Neural progenitor cell (in vitro differentiated cells): ENCODE measurements at regions not wholly inside any gene's neighbourhood (a gene's known extent, or its start where the extent isn't known, plus 50 kb on each side); places are given as distances from the start of the nearest gene placed in this dataset.

Experiments used
- DNase-seq: peaks from one replicate; pipeline ENCODE4 v3.0.0-alpha.2; 2016; ENCODE audit warnings: low spot score
- H2AFZ ChIP-seq: fragments of 200-600 bp; sonication (generic); replicated peaks from 2 replicates; pipeline ENCODE4 v1.6.1; 2016; ENCODE audit warnings: antibody characterized with exemption
- H3F3A ChIP-seq: fragments of 200-600 bp; sonication (generic); 2 replicates; pipeline ENCODE4 v1.6.1; 2016; ENCODE audit warnings: antibody characterized with exemption, low read depth
- H3K27ac ChIP-seq: fragments of 200-600 bp; sonication (generic); 2 replicates; pipeline ENCODE4 v1.5.1; 2016; ENCODE audit warnings: mild to moderate bottlenecking
- H3K27me3 ChIP-seq: fragments of 200-600 bp; sonication (generic); 2 replicates; pipeline ENCODE4 v1.6.1; 2016; ENCODE audit warnings: mild to moderate bottlenecking, moderate library complexity
- H3K36me3 ChIP-seq: fragments of 200-600 bp; sonication (generic); 2 replicates; pipeline ENCODE4 v1.5.1; 2016
- H3K4me1 ChIP-seq: fragments of 200-600 bp; sonication (generic); 2 replicates; pipeline ENCODE4 v1.6.1; 2016; ENCODE audit warnings: mixed run types
- H3K4me2 ChIP-seq: fragments of 200-600 bp; sonication (generic); 2 replicates; pipeline ENCODE4 v1.6.1; 2016
- H3K4me3 ChIP-seq: fragments of 200-600 bp; sonication (generic); 2 replicates; pipeline ENCODE4 v1.5.1; 2016
- H3K79me2 ChIP-seq: fragments of 200-600 bp; sonication (generic); 2 replicates; pipeline ENCODE4 v1.6.1; 2016; ENCODE audit warnings: low read depth
- H3K9ac ChIP-seq: fragments of 200-600 bp; sonication (generic); 2 replicates; pipeline ENCODE4 v1.6.1; 2016
- H3K9me3 ChIP-seq: fragments of 200-600 bp; sonication (generic); 2 replicates; pipeline ENCODE4 v1.5.1; 2016; ENCODE audit warnings: low read depth
- H4K20me1 ChIP-seq: fragments of 200-600 bp; sonication (generic); 2 replicates; pipeline ENCODE4 v1.6.1; 2016; ENCODE audit warnings: low read depth
- H3K27ac Mint-ChIP-seq: 3 replicates; pipeline ENCODE4 v1.8.0; 2021; ENCODE audit warnings: mixed read lengths
- H3K27me3 Mint-ChIP-seq: 2 replicates; pipeline ENCODE4 v1.8.0; 2022; ENCODE audit warnings: low read depth, mild to moderate bottlenecking, inconsistent platforms, moderate library complexity, mixed read lengths; ENCODE audit not compliant: insufficient read depth
- H3K36me3 Mint-ChIP-seq: 3 replicates; pipeline ENCODE4 v1.8.0; 2021; ENCODE audit warnings: mixed read lengths
- H3K4me1 Mint-ChIP-seq: 3 replicates; pipeline ENCODE4 v1.8.0; 2021; ENCODE audit warnings: mixed read lengths
- H3K4me3 Mint-ChIP-seq: 3 replicates; pipeline ENCODE4 v1.8.0; 2021; ENCODE audit warnings: mild to moderate bottlenecking, moderate library complexity, mixed read lengths
- H3K9me3 Mint-ChIP-seq: 3 replicates; pipeline ENCODE4 v1.8.0; 2020; ENCODE audit warnings: mixed read lengths
- EZH2 ChIP-seq: fragments of 200-600 bp; sonication (generic); IDR thresholded peaks from 2 replicates; pipeline ENCODE4 v1.6.1; 2017; ENCODE audit warnings: antibody characterized with exemption, mild to moderate bottlenecking, moderate library complexity
- EZH2phosphoT487 ChIP-seq: fragments of 200-600 bp; sonication (generic); IDR thresholded peaks from 2 replicates; pipeline ENCODE4 v1.6.1; 2017; ENCODE audit warnings: antibody characterized with exemption
- TF ChIP-seq, protein P1 (sequence below): fragments of 200-600 bp; sonication (generic); IDR thresholded peaks from 2 replicates; pipeline ENCODE4 v1.5.1; 2017; ENCODE audit warnings: antibody characterized with exemption, mild to moderate bottlenecking

DNA sequence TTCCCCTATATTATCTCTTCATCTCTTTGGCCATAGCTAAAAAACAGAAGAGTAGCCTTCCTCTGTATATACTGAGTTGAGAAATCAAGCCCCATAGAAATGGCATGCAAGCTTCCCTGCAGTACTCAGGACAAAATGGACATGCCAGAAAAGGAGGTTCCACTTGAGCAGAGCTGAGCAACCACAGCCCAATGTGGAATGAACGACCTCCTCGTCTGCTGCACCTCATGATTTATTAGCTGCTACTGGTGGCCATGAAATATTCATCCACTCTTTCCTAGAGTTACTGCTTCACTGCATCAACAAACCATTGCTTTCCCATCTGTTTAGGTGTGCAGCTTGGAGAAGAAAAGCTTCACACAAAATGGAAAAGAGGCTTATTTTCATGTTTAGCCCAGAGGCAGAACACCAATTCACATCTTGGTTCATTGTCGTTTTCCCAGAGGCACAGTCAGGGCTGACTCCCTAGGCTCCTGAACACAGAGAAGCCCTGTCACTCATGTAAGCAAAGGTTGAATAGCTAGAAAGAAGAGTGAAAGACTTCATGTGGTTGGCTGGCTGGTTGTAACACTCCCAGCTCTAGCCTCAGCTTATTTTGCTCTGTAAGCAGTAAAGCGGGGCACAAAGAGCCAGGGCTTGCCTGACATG, 148.0 kb downstream of the TSEN15 start:
- Histone ChIP-seq H3K27ac (no peak overlapping the region), H3K4me2 (peak overlapping the region; percentile 13), H3K27me3 (no peaks in the 10 kb centered on the region), H3K4me1 (peaks cover 35% of the 10 kb centered on the region), H3K9me3 (no peaks in the 10 kb centered on the region), H3K9ac (no peak overlapping the region), H3F3A (peaks cover 31% of the 10 kb centered on the region), H4K20me1 (no peaks in the 10 kb centered on the region), H3K4me3 (no peak overlapping the region), H2AFZ (no peak overlapping the region), H3K79me2 (no peaks in the 10 kb centered on the region), H3K36me3 (no peaks in the 10 kb centered on the region)
- Mint-ChIP-seq H3K27ac (no peak overlapping the region), H3K36me3 (no peaks in the 10 kb centered on the region), H3K27me3 (peaks cover 2% of the 10 kb centered on the region), H3K4me3 (no peak overlapping the region), H3K4me1 (peaks cover 16% of the 10 kb centered on the region), H3K9me3 (no peaks in the 10 kb centered on the region)
- TF ChIP-seq EZH2 (no peak), EZH2phosphoT487 (no peak)
- TF ChIP-seq, protein P1, sequence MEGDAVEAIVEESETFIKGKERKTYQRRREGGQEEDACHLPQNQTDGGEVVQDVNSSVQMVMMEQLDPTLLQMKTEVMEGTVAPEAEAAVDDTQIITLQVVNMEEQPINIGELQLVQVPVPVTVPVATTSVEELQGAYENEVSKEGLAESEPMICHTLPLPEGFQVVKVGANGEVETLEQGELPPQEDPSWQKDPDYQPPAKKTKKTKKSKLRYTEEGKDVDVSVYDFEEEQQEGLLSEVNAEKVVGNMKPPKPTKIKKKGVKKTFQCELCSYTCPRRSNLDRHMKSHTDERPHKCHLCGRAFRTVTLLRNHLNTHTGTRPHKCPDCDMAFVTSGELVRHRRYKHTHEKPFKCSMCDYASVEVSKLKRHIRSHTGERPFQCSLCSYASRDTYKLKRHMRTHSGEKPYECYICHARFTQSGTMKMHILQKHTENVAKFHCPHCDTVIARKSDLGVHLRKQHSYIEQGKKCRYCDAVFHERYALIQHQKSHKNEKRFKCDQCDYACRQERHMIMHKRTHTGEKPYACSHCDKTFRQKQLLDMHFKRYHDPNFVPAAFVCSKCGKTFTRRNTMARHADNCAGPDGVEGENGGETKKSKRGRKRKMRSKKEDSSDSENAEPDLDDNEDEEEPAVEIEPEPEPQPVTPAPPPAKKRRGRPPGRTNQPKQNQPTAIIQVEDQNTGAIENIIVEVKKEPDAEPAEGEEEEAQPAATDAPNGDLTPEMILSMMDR = no peak
- peak; percentile 33 for DNase-seq

DNA sequence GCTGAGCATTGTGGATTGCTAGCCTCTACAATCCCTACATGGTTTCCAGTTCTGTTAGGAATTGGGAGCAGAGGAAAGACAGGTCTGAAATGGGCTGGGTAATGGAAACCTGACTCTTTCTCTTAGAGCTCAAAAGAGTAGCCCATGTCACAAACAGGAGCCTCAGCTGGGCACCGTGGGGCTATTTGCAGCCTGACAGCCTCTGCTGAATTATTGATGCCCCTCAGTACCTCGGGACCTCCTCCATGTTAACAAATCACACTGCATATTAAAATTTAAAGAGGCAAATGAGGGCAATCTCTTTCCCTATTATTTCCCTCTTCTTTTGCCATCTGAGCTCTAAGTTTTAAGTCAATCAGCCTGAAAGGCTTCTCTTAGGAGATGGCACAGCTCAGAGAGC, 157.1 kb downstream of the TSEN15 start:
- Mint-ChIP-seq H3K4me1 (peaks cover 9% of the 10 kb centered on the region), H3K27ac (no peak overlapping the region), H3K9me3 (no peaks in the 10 kb centered on the region), H3K27me3 (peaks cover 3% of the 10 kb centered on the region), H3K36me3 (no peaks in the 10 kb centered on the region), H3K4me3 (no peak overlapping the region)
- H3K36me3 ChIP-seq = no peaks in the 10 kb centered on the region
- H3K4me2 ChIP-seq = no peak overlapping the region
- no peaks in the 10 kb centered on the region for H3K9me3 ChIP-seq
- peak overlapping the region; percentile 31 for H2AFZ ChIP-seq
- no peak for DNase-seq
- no peaks in the 10 kb centered on the region for H3K27me3 ChIP-seq
- H3K79me2 ChIP-seq = no peaks in the 10 kb centered on the region
- H3K4me3 ChIP-seq = no peak overlapping the region
- H4K20me1 ChIP-seq = no peaks in the 10 kb centered on the region
- no peak overlapping the region for H3K9ac ChIP-seq
- H3K27ac ChIP-seq = no peak overlapping the region
- H3F3A ChIP-seq = peaks cover 4% of the 10 kb centered on the region
- no peak for TF ChIP-seq EZH2phosphoT487
- TF ChIP-seq, protein P1 = no peak
- no peak for TF ChIP-seq EZH2
- H3K4me1 ChIP-seq = peaks cover 4% of the 10 kb centered on the region

DNA sequence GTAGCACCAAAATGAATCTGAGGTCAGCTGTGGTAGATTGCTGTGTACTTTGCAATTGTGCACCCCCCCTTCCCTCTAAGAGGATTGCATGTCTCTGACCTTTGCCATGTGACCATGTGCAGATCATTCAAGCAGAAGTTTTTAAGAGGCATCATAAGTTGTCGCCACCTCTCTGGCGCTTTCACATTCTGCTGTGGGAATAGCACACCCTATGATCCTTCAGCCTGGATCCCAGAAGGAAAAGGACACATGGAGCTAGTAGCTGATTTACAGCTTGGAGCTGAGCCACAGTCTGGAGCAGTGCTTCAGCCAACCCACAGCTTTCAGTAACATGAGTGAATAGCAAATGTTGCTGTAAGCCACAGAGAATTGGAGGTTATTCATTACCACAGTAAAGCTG, 158.5 kb downstream of the TSEN15 start:
- Mint-ChIP-seq H3K27me3 (peaks cover 6% of the 10 kb centered on the region), H3K27ac (no peak overlapping the region), H3K4me3 (no peak overlapping the region), H3K4me1 (peaks cover 9% of the 10 kb centered on the region), H3K9me3 (no peaks in the 10 kb centered on the region), H3K36me3 (no peaks in the 10 kb centered on the region)
- no peaks in the 10 kb centered on the region for H3K79me2 ChIP-seq
- no peak overlapping the region for H2AFZ ChIP-seq
- H3K9me3 ChIP-seq = no peaks in the 10 kb centered on the region
- H3K4me2 ChIP-seq = no peak overlapping the region
- no peak overlapping the region for H3K27ac ChIP-seq
- H3K36me3 ChIP-seq = no peaks in the 10 kb centered on the region
- no peaks in the 10 kb centered on the region for H3K27me3 ChIP-seq
- no peak overlapping the region for H3K4me3 ChIP-seq
- no peaks in the 10 kb centered on the region for H4K20me1 ChIP-seq
- no peak for DNase-seq
- H3K9ac ChIP-seq = no peak overlapping the region
- TF ChIP-seq EZH2phosphoT487 (no peak), EZH2 (no peak)
- TF ChIP-seq, protein P1 = no peak
- H3F3A ChIP-seq = peaks cover 4% of the 10 kb centered on the region
- H3K4me1 ChIP-seq = peaks cover 4% of the 10 kb centered on the region
